K562 (cell line): ENCODE measurements at regions not wholly inside any gene's neighbourhood (a gene's known extent, or its start where the extent isn't known, plus 50 kb on each side); places are given as distances from the start of the nearest gene placed in this dataset.

Experiments
- ATF6 ChIP-seq: sonication (generic); formaldehyde crosslinking; IDR thresholded peaks from 2 replicates; pipeline ENCODE4 v1.4.0; 2020; ENCODE audit warnings: mild to moderate bottlenecking, missing genetic modification reagents
- CREB1 ChIP-seq, 2 experiments: sonication (generic) in 1 of 2; formaldehyde crosslinking in 1 of 2; IDR thresholded peaks; 2 replicates each; pipeline versions ENCODE4 v1.6.1 to v1.8.0; 2012 to 2022; ENCODE audit warnings: inconsistent platforms in 1 of 2, mild to moderate bottlenecking in 1 of 2, missing genetic modification reagents in 1 of 2, moderate library complexity in 1 of 2
- CXXC5 ChIP-seq: fragments of 250-450 bp; sonication (Bioruptor Pico); IDR thresholded peaks from 2 replicates; pipeline ENCODE4 v1.8.0; 2022; ENCODE audit warnings: inconsistent platforms, mild to moderate bottlenecking, moderate library complexity
- KLF1 ChIP-seq: fragments of 450-650 bp; IDR thresholded peaks from 2 replicates; pipeline ENCODE4 v1.6.1; 2016; ENCODE audit warnings: missing genetic modification characterization, missing compliant biosample characterization
- POLR2AphosphoS5 ChIP-seq: IDR thresholded peaks from 2 replicates; pipeline ENCODE4 v1.6.1; 2011; ENCODE audit warnings: mild to moderate bottlenecking, low read depth, low read length, moderate library complexity; ENCODE audit not compliant: control insufficient read depth, insufficient read depth
- ZBTB26 ChIP-seq: fragments of 450-650 bp; formaldehyde crosslinking; IDR thresholded peaks from 2 replicates; pipeline ENCODE4 v1.4.0; 2022; ENCODE audit warnings: missing genetic modification characterization

GRCh38 chr6:97668716-97669115, 385.7 kb upstream of the MMS22L start:
- TF ChIP-seq POLR2AphosphoS5 = no peak
- no peak for TF ChIP-seq KLF1 (tag)
- no peak for TF ChIP-seq CXXC5 (CRISPR knock-in tag)
- no peak for TF ChIP-seq ATF6 (CRISPR knock-in tag)
- no peak for TF ChIP-seq CREB1 (IDR thresholded peaks at IDR 0.05)
- no peak for TF ChIP-seq CREB1 (CRISPR knock-in tag; IDR thresholded peaks at IDR 0.05)
- no peak for TF ChIP-seq ZBTB26
